ENCODE measurements at regions not wholly inside any gene's neighbourhood (a gene's known extent, or its start where the extent isn't known, plus 50 kb on each side); places are given as distances from the start of the nearest gene placed in this dataset.
"Not testable (repeated sequence)": the region's sequence is repeated elsewhere in the genome, so short reads cannot be mapped to it uniquely, and the experiment has no call there.

DNA sequence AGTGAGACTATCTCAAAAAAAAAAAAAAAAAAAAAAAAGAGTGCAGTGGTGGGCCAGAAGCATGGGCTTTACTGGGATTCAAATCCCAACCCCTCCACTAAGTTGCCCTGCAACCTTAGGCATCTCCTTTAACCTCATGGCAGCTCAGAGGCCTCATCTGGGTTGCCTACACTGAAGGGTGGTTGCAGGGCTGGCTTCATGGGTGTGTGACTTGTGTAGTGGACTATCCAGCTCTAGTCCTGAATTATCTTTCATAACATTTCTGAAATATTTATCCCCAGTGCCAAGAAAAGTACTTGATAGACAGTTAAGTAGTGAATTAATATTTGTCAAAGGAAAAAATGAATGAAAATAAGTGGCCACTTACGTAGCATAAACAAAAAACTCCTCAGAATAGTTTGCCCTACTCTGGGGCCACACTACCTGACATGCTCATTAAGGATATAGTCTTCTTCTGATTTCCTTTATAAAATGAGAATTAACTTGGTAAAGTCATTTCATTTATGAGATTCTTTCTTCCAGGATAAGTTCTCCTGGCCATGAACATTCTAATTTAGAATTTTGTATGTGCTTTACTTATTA is 116.0 kb upstream of the SYT13 start:
- no peak for DNase-seq

DNA sequence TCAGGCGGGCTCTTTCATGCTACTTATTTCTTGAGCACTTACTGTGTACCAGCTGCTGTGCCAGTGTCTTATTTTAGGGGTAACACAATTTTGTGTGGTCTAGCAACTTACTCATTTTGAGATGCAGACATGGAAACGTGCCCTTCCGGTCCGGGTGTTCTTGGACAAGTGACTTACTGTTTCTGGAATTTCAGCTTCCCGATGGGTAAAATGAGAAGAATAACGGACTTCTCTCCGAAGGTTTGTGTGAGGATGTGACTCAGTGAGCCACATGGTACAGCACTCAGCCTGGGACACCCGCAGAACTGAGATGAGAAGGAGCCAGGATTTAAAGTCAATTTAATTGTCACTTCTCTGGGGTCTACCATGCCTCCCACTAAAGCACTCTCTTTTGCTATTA is 114.5 kb upstream of the SYT13 start:
- DNase-seq: no peak

DNA sequence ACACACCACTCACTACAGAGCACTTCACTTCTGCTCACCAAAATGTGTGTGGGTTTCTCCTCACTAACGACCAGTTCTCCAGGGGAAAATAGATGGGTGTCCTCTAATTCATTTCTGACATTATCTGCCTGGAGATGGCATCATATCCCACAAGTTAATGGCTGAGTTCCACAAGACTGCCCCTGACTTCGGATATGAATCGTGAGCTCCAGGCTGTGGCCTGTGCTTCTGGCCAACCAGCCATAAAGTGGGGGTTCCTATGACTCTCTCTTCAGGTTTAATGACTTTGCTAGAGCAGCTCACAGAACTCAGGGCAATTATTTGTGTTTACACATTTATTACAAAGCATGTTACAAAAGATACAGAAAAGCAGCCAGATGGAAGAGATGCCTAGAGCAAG is 113.0 kb upstream of the SYT13 start:
- DNase-seq: no peak

DNA sequence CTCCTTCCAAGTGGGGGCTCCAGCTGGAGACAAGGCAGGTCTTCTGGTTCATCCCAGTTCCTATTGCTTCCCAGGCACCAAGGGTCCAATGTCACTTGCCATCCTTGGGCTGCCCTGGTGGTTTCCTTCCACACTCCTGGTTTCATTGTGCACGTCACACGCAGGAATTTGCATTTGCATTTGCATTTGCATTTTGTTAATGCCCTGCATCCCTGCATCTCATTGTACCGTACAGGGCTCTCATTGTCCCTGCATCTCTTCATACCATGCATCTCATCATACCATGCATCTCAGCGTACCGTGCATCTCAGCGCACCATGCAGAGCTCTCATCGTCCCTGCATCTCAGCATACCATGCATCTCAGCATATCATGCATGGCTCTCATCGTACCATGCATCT is 112.2 kb upstream of the SYT13 start:
- DNase-seq: no peak

DNA sequence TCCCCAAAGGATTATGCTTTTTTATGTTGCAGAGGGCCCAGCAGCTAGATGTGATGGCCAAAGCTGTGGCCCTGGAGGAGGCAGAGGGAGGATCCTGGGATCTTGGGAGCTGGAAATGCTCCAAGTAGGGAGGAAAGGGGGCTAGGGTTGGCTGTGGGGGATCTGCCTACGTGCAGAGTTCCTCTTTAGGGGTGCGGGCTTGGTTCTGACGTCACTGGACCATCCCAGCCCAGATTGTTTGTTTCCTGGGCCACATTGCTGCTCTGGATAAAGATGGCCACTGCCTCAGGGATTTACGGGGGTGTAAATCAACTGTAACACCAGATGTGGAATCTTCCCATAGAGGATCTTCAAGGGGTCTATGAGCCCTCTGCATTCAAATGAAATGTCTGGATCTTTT is 110.3 kb upstream of the SYT13 start:
- DNase-seq: no peak

DNA sequence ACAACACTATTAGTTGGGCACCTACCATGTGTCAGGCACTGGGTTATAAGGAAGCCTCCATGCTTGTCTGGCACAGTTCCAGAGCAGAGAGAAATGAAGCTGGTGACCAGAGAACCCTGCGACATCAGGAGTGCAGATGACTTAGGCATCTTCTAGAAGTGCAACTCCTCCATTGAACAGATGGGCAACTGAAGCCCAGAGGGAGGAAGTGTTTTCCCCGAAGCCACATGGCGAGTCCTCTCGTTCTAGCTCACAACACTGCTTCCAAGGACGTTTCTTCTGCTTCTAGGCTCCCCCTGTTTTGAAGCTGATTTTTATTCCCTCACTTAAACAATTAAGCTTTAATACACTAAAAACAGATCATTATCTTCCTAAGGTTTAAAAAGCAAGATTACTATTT is 109.8 kb upstream of the SYT13 start:
- DNase-seq: no peak

DNA sequence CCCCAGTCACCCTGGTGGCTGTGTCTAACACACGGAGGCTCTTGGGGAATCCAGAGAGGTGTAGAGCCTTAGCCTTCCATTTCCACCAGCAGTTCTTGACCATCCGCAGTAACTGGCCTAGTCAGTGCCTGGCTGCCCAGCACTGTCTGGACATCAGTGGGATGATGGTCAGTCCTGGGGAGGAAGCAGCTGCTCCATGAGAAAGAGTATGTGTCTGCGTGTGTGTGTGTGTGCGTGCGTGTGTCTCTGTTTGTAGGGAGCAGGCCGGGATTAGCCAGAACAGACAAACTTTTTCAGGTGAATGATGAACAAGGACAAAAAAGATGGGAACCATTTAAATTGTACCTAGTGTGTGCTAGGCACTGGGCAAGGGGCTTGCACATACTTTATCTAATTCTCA is 109.3 kb upstream of the SYT13 start:
- no peak for DNase-seq

DNA sequence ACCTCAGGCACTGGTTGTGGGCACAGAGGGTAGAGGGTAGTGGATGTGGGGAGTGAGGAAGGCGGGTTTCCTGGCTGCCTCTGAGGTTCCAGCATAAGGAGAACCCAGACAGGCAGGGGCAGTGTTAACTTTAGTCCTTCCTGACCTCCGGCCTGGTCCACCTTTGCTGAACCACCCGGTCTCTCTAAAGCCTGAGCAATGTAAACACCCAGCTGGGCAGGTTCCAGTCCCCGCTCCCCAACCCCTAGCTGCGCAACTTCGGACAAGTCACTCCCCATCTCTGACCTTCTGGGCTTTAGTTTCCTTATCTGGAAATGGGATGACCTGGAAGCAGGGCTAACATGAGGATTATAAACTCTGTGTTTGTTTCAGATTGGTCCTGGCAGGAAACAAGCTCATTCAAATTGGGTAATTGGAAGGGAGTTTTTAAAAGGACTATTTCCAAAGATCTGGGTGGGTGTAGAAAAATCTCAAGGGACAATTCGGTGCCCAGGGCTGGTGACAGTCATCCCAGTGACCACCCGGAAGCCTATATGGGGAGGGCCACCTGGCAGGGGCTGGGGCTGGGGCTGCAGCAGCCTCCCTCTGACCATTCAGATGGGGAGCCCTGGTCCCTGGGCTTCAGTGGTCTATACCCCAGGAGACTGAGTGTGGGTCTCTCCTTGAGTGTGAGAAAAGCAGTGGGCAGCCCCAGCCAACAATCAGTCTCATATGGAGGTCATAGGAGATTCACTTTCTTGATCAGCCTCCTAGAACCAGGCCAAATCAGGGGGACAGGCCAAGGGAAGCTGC is 108.3 kb upstream of the SYT13 start:
- DNase-seq: no peak

DNA sequence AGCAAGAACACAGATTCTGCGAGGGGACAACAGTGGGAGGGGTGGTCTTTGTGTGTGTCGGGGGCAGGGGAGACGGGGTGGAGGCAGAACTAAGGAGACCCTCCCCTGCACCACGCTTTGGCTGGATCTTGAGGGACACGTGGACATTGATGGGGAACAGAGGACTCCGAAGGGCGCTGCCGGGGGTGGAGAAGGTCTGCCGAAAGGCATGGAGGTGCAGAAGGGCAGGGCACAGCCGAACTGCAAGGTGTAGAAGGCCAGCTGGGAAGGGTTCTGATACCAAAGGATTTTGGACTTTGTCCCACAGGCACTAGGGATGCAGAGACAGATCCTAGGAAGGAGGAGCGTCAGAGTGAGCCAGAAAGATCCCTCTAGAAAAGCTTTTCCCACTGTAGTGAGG is 107.7 kb upstream of the SYT13 start:
- no peak for DNase-seq

DNA sequence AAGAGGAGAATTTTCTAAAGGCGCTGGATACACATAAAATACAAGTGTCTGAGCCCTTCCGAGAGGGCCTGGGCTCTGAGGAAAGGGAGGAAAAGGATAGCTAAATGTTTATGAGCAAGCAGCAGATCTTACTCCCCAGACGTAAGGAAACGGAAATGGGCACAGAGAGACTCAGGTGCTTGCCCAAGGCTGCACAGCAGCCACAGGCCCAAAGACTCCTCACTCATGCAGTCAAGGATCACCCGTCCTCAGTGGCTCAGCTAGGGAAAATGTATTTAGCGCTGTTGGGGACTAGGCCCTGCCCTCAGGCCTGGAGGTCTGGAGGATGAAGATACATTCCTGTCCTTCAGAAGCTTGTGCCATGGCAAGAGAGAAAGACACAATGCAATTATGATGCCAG is 107.2 kb upstream of the SYT13 start:
- DNase-seq: no peak

DNA sequence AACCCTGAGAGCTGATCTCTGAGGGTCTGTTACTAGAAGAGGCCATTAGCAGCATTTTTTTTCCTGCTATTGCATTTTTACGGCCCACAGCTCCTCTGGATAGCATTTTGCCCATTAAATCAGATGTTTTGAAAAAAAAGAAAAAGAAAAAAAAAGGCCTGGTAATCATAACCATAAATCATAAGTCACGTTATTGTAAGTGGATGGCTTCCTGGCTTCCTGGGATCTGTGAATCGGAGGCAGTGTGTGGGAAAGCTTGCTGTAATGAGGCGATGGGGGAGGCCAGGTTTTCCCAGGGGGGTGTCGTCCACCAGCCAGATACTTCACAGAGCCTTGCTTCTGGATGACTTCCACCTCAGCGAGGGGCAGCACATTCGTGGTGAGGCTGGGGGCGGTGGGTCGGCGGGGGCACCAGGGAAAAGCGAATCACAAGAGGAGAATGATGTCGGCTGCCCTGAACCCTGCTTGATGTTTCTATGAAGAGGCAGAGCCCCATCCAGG is 106.5 kb upstream of the SYT13 start:
- peak; percentile 70 for DNase-seq

DNA sequence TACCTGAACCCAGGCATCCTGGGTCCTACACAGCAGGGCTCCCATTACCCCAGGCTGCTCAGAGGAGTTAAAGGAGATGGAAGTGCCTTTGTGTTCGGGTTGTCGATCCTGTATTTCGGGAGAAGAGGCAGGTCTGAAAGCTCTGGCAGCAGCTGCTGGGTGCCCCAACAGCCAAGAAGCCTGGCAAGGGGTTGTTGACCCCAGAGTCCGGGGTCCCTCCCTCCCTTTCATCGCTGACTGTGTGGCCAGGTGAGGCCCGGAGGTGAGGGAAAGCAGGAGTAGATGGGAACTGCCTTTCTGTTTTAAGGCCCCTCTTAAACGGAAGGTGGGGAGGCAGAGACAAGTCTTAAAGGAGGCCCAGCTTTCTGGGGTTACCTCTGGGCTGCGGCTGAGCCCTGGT is 106.0 kb upstream of the SYT13 start:
- no peak for DNase-seq

DNA sequence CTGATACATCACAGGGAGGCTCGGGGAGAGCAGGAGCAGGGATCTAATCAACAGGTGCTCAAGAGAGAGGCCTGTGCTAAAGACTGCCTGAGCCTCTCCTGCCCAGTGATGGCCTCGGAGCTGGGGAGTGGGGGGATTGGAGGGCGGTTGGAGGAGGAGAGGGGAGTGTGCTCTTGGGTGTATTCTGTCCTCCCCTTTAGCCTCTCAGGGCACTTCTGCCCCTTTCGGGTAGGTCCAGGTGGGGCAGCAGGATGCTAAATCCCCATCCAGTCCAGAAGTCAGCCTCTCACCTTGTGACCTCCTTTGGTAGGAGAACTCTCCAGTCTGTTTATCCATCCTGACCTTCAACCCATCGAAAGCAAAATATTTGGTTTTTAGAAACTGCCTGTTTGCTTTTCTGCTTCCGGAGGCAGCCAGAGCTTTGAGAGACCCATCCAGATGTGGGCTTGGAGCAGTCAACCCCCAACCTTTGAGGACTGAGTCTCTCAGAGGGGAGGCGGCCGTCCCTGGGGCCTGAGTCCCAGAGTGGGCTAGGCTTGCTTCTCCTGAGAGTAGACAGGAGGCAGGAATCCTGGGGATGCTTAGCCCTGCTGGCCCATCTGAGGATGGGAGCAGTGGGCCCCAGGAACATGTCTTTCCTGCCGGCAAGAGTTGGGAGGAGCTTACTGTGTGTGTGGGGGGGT is 105.2 kb upstream of the SYT13 start:
- DNase-seq: no peak

DNA sequence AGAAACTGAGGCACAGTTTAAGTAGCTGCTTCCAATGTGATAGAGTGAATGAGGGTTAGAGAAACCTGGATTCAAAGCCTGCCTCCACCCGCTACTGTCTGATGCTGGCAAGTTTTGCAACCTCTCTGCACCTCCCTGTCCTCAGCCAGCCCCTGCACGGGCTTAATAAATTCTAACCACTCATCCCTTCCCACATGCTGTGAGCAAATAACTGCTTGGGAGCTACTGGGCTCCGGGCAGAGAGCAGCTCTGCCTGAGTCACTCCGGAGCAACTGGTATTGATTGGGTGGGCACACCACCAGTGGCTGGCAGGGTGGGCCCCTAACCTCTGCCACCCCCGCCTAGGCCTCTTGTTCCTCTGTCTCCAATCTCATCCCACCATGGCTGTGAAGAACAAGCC is 104.3 kb upstream of the SYT13 start:
- peak; percentile 81 for DNase-seq

DNA sequence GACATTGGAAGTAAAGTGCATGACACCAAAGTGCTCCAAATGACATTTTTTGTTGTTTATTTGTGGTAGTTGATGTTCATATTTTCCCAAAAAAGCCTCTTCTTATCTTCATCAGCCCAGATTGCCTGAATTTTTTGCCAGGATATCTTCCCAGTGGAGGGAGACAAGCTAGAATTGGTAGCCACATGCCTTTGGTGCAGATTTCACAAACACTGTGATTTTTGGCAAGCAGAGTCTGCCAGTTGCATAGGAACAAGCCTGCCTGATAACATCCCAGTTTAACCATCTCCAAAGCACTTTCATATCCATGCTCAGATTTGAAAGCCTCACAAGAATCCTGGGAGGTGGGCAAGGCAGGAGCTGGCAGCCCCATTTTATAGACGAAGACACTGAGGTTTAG is 102.3 kb upstream of the SYT13 start:
- no peak for DNase-seq

DNA sequence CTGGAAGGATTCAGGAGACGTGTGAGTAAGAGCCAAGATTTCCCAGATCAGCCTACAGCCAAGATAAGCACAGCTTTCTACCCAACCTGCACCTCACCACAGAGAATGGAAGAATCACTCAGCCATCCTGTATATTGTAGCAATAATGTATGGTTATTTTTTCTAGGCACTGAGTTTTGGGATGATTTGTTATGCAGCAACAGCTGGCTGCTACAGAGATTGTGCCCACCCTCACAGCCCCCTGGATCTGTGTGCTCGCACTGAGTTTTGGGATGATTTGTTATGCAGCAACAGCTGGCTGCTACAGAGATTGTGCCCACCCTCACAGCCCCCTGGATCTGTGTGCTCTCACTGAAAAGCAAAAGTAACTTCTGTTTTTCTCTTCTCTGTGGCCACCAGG is 101.7 kb upstream of the SYT13 start:
- not testable (repeated sequence) for DNase-seq

DNA sequence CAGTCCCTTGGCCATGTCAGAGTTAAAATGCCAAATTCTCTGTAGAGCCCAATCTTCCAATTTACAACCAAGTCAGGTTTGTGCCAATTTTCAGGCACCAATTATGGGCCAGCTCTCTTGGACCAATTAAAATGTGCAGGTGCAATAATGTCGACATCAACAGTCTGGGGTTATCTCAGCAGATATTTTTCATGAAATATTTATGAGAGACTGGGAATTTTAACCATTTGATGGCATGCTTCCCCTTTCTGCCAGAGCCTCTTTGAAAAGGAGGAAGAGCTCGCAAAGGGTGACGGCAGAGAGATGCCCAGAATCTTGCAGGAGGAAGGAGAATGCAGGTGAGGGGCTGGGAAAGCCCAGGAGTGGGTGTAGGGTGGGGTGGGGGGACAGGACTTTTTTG is 100.8 kb upstream of the SYT13 start:
- no peak for DNase-seq

DNA sequence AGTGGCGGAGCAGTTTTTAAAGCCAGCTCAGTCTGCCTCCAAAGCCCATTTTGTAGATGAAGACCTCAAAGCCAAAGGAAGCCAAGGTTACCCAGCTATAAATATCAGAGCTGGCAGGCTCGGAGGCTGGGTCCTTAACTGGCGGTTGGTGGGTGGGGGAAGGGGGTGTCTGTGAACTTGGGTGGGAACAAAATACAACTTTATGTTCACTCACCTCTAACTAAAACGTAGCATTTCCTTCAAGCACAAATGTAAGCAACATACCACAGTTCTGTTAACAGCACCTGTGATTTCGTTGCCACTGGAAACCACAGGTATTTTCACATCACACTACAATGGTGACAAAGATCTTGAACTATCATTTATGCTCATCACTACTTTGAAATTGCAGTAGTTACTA is 99.7 kb upstream of the SYT13 start:
- no peak for DNase-seq

DNA sequence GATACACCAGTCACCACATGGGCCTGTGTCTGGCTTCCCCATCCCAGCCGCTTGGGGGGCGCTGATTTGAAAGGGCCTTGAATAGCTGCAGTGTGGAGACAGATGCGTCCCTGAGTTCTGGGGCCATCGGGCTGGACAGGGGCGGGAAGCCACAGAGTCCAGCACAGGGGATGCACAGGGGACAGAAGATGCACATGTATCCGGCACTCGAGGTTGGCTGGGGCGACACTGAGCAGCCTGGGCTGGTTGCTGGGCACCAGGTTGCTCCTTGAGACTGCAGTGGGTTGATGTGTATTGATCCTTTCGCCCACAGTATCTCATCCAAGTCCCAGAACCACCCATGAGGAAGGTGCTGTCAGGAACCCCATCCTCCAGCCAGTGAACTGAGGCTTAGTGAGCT is 99.3 kb upstream of the SYT13 start:
- DNase-seq: no peak

DNA sequence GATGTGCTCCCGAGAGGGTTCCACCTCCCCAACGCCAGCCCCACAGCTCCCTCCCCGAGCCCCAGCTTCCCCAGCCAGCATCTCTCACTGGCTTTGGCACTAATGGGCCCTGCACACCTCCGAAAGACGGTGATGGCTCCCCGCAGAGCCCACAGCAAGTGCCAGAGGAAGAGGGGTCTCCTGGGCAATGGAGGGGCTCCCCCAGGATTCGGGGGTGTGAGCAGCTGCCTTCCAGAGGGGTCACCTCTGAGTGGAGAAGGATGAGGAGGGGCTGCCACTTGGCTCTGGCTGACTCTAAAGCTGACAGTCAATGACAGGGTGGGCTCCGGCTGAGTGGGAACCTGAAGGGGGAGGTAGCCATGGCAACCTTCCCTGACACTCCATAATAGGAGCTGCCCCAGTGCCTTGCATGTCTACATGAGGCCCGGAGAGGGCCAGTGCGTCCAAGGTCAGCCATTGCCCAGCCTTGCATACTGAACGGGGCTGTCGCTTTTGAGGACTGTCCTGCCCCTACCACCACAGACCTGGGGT is 98.6 kb upstream of the SYT13 start:
- DNase-seq: peak; percentile 45

DNA sequence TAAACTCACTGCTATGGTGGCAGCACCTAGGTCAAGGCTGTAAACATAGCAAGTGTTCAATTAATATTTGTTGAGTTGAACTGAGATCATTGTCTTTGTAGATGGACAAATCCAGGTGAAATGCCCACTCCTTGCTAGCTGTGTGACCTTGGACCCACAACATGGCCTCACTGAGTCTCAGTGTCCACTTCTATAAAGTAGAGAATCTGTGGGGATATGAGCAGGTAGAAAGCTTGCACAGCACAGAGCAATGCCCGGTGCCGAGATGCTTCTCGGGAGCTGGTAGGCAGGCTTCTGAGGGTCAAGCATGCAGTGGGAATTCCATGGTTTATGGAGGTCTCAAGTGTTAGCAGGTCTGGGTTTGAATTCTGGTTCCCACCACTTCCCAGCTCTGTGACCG is 97.9 kb upstream of the SYT13 start:
- no peak for DNase-seq

DNA sequence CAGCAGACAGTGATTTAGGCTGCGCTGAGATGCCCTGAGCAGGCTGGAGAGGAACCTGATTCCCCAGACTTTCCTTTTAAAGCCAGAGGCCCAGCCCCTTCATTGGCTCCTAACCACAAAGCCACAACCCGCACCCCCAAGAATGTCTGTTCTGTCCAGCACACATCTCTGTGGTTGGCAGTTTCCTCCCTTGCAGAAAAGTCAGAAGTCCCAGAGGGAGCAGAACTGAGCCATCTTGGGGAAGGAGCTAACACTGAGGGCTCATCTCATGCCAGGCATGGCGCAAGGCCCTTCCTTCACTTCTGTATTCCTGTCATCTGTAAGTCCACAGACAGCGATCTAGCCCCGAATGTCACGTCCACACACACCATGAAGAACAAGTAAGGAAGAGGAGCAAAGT is 97.1 kb upstream of the SYT13 start:
- no peak for DNase-seq

DNA sequence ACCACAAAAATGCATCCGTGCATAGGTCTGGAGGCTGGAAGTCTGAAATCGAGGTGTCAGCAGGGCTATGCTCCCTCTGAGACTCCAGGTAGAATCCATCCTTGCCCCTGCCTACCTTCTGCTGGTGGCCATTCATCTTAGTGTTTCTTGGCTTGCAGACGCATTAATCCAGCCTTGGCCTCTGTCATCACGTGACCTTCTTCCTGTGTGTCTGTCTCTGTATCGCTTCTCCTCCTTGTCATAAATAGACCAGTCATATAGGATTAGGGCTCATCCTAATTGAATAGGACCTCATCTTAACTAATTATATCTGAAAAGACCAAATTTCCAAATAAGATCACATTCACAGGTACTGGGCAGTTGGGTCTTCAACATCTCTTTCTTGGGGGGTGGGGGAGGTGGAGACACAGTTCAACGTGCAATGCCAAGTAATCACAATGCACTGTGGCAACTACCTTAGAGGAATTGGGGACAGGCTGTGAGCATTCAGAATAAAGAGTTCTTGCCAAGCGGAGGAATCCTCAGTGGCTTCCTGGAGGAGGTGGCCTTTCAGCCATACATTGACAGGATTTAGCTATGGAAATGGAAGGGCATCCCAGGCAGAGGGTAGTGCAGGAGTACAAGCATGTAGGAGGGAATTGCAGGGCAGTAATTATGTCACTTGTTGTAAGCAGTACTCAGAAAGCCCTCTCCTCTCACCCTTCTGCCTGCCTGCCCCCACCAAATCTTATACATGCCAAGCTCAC is 96.2 kb upstream of the SYT13 start:
- DNase-seq: no peak

Data from NCI-H2227 treated with DMSO at 0.1 percent for 48 hours (cell line).